Adipocyte (in vitro differentiated cells): ENCODE measurements at regions not wholly inside any gene's neighbourhood (a gene's known extent, or its start where the extent isn't known, plus 50 kb on each side); places are given as distances from the start of the nearest gene placed in this dataset.
"Not testable (repeated sequence)": the region's sequence is repeated elsewhere in the genome, so short reads cannot be mapped to it uniquely, and the experiment has no call there.

Experiments used
- DNase-seq: peaks from one replicate; pipeline ENCODE4 v3.0.0-alpha.2; 2015; ENCODE audit warnings: low read depth
- H3K27me3 ChIP-seq: replicated peaks from 2 replicates; pipeline ENCODE4 v1.7.0; 2013; ENCODE audit warnings: mild to moderate bottlenecking, low read length, moderate library complexity; ENCODE audit not compliant: control insufficient read depth, insufficient read depth
- H3K36me3 ChIP-seq: 2 replicates; pipeline ENCODE4 v1.7.0; 2013; ENCODE audit warnings: low read length, mild to moderate bottlenecking, moderate library complexity; ENCODE audit not compliant: control insufficient read depth, insufficient read depth, severe bottlenecking
- H3K4me1 ChIP-seq: 2 replicates; pipeline ENCODE4 v1.7.0; 2013; ENCODE audit warnings: mild to moderate bottlenecking, low read length, moderate library complexity; ENCODE audit not compliant: control insufficient read depth, insufficient read depth
- H3K4me3 ChIP-seq: 2 replicates; pipeline ENCODE4 v1.7.0; 2013; ENCODE audit warnings: mild to moderate bottlenecking, low read length, moderate library complexity
- H3K9ac ChIP-seq: 2 replicates; pipeline ENCODE4 v1.7.0; 2013; ENCODE audit warnings: mild to moderate bottlenecking, low read length, moderate library complexity
- H3K9me3 ChIP-seq: 2 replicates; pipeline ENCODE4 v1.7.0; 2013; ENCODE audit warnings: mild to moderate bottlenecking, low read length, moderate library complexity; ENCODE audit not compliant: control insufficient read depth

DNA sequence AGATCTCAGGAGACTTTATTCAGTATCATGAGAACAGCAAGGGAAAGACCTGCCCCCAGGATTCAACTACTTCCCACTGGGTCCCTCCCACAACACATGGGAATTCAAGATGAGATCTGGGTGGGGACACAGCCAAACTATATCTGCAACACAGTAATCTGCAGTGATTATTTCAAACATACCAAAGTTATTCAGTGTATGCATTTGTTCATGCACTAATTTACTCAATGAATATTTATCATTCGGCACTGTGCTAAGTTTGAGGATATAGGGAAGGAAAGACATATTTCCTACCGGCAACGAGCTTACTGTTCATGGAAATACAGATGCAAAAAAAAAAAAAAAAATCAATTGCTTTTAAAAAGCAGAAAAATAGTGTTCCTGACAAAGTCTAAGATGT lies 91.6 kb upstream of the IMMP2L start:
- no peaks in the 10 kb centered on the region for H3K36me3 ChIP-seq
- no peak overlapping the region for H3K9ac ChIP-seq
- no peaks in the 10 kb centered on the region for H3K9me3 ChIP-seq
- no peak for DNase-seq
- H3K4me1 ChIP-seq = peaks cover 19% of the 10 kb centered on the region
- no peaks in the 10 kb centered on the region for H3K27me3 ChIP-seq
- H3K4me3 ChIP-seq = no peak overlapping the region

DNA sequence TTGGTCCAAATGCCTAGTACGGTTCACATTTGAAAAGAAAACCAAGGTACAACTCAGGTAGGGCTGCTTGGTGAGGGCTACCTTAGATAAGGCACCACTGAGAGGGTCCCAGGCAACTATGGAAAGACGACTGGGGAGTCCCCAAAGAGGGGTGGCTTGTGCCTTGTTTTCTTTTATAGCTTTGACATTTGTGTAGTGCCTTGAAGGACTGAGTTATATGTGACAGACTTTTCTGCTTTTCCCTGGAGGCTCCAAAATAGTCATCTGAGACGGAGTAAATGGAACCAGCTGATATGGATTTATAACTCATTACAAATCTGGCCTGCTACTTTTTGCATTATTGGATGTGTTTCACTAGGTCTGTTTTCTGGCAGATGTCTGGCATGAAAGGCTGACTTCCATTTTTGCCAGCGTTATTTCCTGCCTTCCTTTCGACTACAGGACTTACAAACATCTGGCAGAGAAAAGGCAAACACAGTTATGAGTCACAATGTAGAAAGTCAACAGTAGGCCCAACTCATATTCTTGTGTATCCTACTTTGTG lies 88.2 kb upstream of the IMMP2L start:
- DNase-seq = peak; percentile 85
- no peaks in the 10 kb centered on the region for H3K36me3 ChIP-seq
- H3K4me3 ChIP-seq = no peak overlapping the region

DNA sequence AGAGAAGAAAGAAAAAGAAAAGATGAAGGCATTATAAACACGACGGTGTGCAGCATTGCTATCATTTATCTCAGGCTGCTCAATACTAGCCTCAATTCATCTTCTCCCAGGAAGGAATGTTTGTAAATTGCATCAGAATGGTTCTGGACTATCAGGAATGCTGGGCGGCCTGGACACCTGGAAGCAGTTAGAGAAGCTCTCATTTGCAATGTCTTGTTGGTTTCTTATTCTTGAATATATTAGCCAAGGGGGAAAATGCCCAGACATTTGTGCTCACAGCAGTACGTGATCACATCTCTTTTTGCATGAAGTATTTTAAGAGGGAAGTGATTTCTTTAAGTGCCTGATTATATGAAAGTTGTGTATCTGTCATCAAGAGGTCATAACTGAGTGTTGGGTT lies 85.6 kb upstream of the IMMP2L start:
- DNase-seq = peak; percentile 67
- H3K9me3 ChIP-seq = no peaks in the 10 kb centered on the region
- peaks cover 9% of the 10 kb centered on the region for H3K4me1 ChIP-seq
- H3K4me3 ChIP-seq = no peak overlapping the region
- H3K27me3 ChIP-seq = no peaks in the 10 kb centered on the region
- no peak overlapping the region for H3K9ac ChIP-seq
- no peaks in the 10 kb centered on the region for H3K36me3 ChIP-seq

More for the DNA sequence above, 88.2 kb upstream of the IMMP2L start:
- Histone ChIP-seq H3K9me3 (no peaks in the 10 kb centered on the region), H3K27me3 (no peaks in the 10 kb centered on the region), H3K4me1 (peaks cover 19% of the 10 kb centered on the region), H3K9ac (no peak overlapping the region)

DNA sequence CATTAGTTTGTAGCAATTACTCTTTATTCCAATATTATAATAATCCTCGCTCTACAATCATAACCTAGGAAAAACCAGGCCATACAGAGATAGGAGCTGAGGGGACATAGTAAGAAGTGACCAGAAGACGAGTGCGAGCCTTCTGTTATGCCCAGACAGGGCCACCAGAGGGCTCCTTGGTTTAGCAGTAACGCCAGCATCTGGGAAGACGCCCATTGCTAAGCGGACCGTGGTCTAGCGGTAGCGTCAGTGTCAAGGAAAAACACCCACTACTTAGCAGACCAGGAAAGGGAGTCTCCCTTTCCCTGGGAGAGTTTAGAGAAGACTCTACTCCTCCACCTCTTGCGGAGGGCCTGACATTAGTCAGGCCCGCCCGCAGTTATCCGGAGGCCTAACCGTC lies 82.3 kb upstream of the IMMP2L start:
- not testable (repeated sequence) for DNase-seq, H3K27me3 ChIP-seq, H3K4me1 ChIP-seq, H3K9ac ChIP-seq, H3K4me3 ChIP-seq, H3K9me3 ChIP-seq, H3K36me3 ChIP-seq

DNA sequence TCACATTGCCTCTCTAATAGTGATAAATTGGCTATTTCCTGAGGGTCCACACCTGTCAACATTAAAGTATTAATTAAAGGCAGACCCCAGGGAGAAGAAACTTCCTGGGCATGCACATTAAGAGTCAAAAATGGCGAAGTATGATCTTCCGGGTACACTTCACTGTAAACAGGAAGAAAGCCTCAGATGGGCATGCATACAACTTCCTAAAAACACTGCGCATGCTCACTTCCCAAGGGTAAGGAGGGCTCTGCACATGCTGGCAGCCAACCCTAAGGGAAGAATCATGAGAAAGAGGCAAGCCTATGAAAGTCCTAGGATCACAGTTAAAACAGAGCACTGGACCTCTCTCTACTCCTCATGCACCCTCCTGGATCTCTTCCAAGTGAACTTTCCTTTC lies 80.1 kb upstream of the IMMP2L start:
- Histone ChIP-seq H3K4me3 (no peak overlapping the region), H3K9ac (no peak overlapping the region), H3K27me3 (no peaks in the 10 kb centered on the region), H3K9me3 (no peaks in the 10 kb centered on the region), H3K4me1 (peaks cover 4% of the 10 kb centered on the region), H3K36me3 (no peaks in the 10 kb centered on the region)
- no peak for DNase-seq

DNA sequence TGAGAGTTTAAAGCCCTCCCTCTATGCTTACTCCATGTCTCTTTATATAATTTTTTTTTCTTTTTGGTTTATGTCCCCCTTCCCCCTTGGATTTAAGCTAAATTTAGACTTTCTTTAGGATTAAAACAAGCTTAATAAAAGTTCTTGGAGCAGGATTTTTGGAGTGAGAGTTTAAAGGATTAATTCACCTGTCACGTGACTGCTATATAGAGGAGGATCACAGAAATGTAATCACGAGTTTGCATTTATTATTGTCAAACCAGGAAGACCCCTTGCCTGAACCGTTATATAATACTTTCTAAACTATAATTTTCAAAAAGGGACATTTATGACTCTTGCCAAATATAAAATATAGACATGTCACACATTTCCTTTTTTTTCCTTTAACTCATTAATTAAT lies 78.1 kb upstream of the IMMP2L start:
- Histone ChIP-seq H3K4me1 (peaks cover 4% of the 10 kb centered on the region), H3K9ac (no peak overlapping the region), H3K4me3 (no peak overlapping the region), H3K36me3 (no peaks in the 10 kb centered on the region), H3K27me3 (no peaks in the 10 kb centered on the region), H3K9me3 (no peaks in the 10 kb centered on the region)
- no peak for DNase-seq

DNA sequence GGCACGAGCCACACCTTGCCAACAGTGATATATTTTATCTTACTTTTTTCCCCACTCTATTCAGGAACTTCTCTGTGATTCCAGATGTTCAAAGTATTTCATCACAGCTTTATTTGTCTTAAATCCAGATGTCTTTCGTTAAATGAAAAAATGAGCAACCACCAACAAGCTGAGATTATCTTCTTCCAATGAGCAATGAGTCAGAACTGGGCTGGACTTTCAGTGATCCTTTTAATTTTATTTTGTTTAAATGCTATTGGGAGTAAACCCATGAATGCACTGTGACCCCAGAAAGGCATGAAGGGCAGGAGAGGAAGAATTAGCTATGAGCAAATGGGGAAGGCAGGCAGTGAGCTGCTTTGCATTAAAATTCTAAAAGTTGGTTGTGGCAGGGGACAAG lies 77.6 kb upstream of the IMMP2L start:
- peak; percentile 93 for DNase-seq
- no peaks in the 10 kb centered on the region for H3K9me3 ChIP-seq

DNA sequence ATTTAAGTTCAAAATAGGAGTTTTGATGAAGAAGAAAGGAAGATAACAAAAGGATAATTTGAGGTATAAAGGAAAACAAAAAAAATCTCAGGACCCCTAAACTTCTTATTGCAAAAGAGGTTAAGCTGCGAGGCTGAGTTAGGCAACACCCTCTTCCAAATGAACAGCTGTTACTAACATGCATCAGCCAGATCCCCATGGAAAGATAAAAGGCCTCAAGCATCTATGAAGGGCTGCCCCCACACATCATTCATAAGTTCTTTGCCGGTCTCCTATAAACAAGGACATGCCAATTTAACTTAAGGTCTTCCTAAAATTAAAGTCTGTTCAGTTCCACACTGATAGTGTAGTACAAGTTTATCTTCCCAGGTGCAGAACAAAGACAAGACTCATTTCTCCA lies 75.8 kb upstream of the IMMP2L start:
- H3K9me3 ChIP-seq = no peaks in the 10 kb centered on the region
- H3K27me3 ChIP-seq = no peaks in the 10 kb centered on the region
- peaks cover 4% of the 10 kb centered on the region for H3K4me1 ChIP-seq
- no peak overlapping the region for H3K9ac ChIP-seq
- peak; percentile 54 for DNase-seq
- no peaks in the 10 kb centered on the region for H3K36me3 ChIP-seq
- H3K4me3 ChIP-seq = no peak overlapping the region

More for the DNA sequence above, 77.6 kb upstream of the IMMP2L start:
- Histone ChIP-seq H3K27me3 (no peaks in the 10 kb centered on the region), H3K36me3 (no peaks in the 10 kb centered on the region), H3K9ac (no peak overlapping the region), H3K4me1 (peaks cover 4% of the 10 kb centered on the region), H3K4me3 (no peak overlapping the region)

DNA sequence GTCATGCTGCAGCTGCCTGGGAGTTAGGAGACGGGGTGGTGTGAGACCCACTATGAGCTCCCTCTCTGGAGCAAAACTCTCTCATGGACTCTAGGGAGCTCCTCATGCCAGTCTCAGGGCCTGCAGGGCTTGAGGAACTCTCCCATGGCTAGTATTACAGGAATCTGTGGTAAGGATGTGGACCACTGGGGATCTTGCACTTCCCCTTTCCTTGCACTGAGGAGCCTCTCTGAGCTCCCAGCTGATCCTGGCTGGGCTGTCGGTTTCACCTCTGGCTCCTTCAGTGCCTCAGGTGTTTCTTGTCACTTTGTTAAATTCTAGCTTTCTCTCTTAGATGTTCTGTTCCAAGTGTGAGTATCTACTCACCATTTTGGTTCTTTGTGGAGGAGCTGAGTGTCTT lies 71.6 kb upstream of the IMMP2L start:
- H3K9me3 ChIP-seq = peaks cover 17% of the 10 kb centered on the region
- H3K4me1 ChIP-seq = no peaks in the 10 kb centered on the region
- H3K4me3 ChIP-seq = no peak overlapping the region
- no peak for DNase-seq
- H3K27me3 ChIP-seq = no peaks in the 10 kb centered on the region
- H3K9ac ChIP-seq = no peak overlapping the region
- H3K36me3 ChIP-seq = no peaks in the 10 kb centered on the region

DNA sequence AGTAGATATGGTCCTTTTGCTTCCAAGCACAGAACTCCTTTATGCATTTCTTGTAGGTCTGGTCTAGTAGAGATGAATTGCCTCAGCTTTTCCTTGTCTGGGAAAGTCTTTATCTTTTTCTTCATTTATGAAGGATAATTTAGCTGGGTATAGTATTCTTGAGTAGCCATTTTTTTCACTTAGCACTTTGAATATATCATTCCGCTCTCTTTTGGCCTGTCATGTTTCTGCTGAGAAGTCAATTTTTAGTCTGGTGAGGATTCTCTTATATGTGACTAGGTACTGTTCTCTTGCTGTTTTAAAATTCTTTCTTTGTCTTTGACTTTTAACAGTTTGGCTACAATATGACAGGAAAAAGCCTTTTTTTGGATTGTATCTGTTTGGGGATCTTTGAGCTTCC lies 68.6 kb upstream of the IMMP2L start:
- no peak for DNase-seq
- Histone ChIP-seq H3K4me1 (no peaks in the 10 kb centered on the region), H3K9ac (no peak overlapping the region), H3K4me3 (no peak overlapping the region), H3K36me3 (no peaks in the 10 kb centered on the region), H3K27me3 (no peaks in the 10 kb centered on the region), H3K9me3 (peaks cover 17% of the 10 kb centered on the region)

DNA sequence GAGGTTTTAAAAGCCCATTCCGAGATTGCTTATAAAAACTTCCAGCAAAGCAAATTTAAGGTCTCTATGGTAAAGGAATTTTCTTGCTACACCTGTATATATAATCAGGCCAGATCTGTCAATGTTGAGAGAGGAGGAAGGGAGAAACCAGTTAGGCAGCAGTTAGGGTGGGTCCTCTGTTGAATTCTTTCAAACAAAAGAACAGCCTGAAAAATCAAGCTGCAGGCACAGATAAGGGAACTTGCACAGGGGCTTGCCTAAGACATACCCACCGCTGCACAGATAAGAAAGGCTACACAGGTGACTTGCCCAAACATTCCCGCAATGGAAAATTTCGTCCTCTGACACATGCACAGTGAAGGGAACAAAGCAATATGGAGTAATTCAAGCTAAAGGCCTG lies 59.8 kb upstream of the IMMP2L start:
- Histone ChIP-seq H3K36me3 (no peaks in the 10 kb centered on the region), H3K9me3 (peaks cover 3% of the 10 kb centered on the region), H3K27me3 (no peaks in the 10 kb centered on the region), H3K4me3 (no peak overlapping the region), H3K9ac (no peak overlapping the region), H3K4me1 (no peaks in the 10 kb centered on the region)
- no peak for DNase-seq
